Liver (tissue), 8 donors: ENCODE measurements at regions not wholly inside any gene's neighbourhood (a gene's known extent, or its start where the extent isn't known, plus 50 kb on each side); places are given as distances from the start of the nearest gene placed in this dataset.

Source experiments
- DNase-seq: peaks from one replicate; pipeline ENCODE4 v3.0.0-alpha.2; 2017; ENCODE audit warnings: low spot score
- H3K27ac ChIP-seq, 2 donors: one replicate each; pipeline ENCODE4 v1.7.0; 2013; ENCODE audit warnings: inconsistent platforms in 2 of 2, low read length in 2 of 2, control low read depth in 1 of 2, low read depth in 1 of 2, mild to moderate bottlenecking in 1 of 2
- H3K27me3 ChIP-seq, 4 donors: one replicate each; pipeline versions ENCODE4 v1.6.1 to v1.7.0; 2013; ENCODE audit warnings: low read length in 3 of 4, inconsistent platforms in 1 of 4, mild to moderate bottlenecking in 1 of 4, moderate library complexity in 1 of 4; ENCODE audit not compliant: control insufficient read depth in 4 of 4, insufficient read depth in 4 of 4
- H3K36me3 ChIP-seq, 4 donors: one replicate each; pipeline versions ENCODE4 v1.6.1 to v1.7.0; 2013; ENCODE audit warnings: low read length in 3 of 4, mild to moderate bottlenecking in 3 of 4, low read depth in 1 of 4, moderate library complexity in 1 of 4; ENCODE audit not compliant: control insufficient read depth in 4 of 4, insufficient read depth in 3 of 4
- H3K4me1 ChIP-seq, 4 donors: one replicate each; pipeline versions ENCODE4 v1.6.1 to v1.7.0; 2013; ENCODE audit warnings: low read length in 3 of 4, mild to moderate bottlenecking in 3 of 4, moderate library complexity in 1 of 4; ENCODE audit not compliant: control insufficient read depth in 4 of 4, insufficient read depth in 4 of 4
- H3K4me3 ChIP-seq, 3 donors: one replicate each; pipeline versions ENCODE4 v1.6.1 to v1.7.0; 2013; ENCODE audit warnings: low read length in 3 of 3, control low read depth in 1 of 3, low read depth in 1 of 3, mild to moderate bottlenecking in 1 of 3
- H3K9ac ChIP-seq, 2 donors: one replicate each; pipeline ENCODE4 v1.7.0; 2013; ENCODE audit warnings: low read length in 2 of 2, mild to moderate bottlenecking in 2 of 2, moderate library complexity in 2 of 2, control low read depth in 1 of 2, low read depth in 1 of 2
- H3K9me3 ChIP-seq, 4 donors: one replicate each; pipeline versions ENCODE4 v1.6.1 to v1.7.0; 2013; ENCODE audit warnings: low read length in 3 of 4; ENCODE audit not compliant: control insufficient read depth in 4 of 4
- ATF3 ChIP-seq: IDR thresholded peaks from 2 replicates; pipeline ENCODE4 v1.6.1; 2016; ENCODE audit warnings: antibody characterized with exemption
- CTCF ChIP-seq: fragments of 150-350 bp; IDR thresholded peaks from 2 replicates; pipeline ENCODE4 v1.5.1; 2017; ENCODE audit warnings: improper control_type of control experiment, low read depth, low read length; ENCODE audit not compliant: missing input control
- EGR1 ChIP-seq, 2 donors: IDR thresholded peaks; 2 replicates each; pipeline ENCODE4 v1.6.1; 2016 to 2018; ENCODE audit warnings: antibody characterized with exemption in 2 of 2, low read depth in 2 of 2
- FOXA1 ChIP-seq: IDR thresholded peaks from 2 replicates; pipeline ENCODE4 v1.6.1; 2016; ENCODE audit warnings: antibody characterized with exemption
- GABPA ChIP-seq, 2 donors: IDR thresholded peaks in 1 of 2; conservative IDR thresholded peaks in 1 of 2; 2 replicates each; pipeline ENCODE4 v1.6.1; 2016; ENCODE audit warnings: antibody characterized with exemption in 2 of 2, mild to moderate bottlenecking in 1 of 2, moderate library complexity in 1 of 2
- HNF4A ChIP-seq, 2 donors: conservative IDR thresholded peaks; 2 replicates each; pipeline ENCODE4 v1.6.1; 2016; ENCODE audit warnings: antibody characterized with exemption in 2 of 2, mild to moderate bottlenecking in 2 of 2
- MAX ChIP-seq: IDR thresholded peaks from 2 replicates; pipeline ENCODE4 v1.6.1; 2016; ENCODE audit warnings: antibody characterized with exemption
- REST ChIP-seq: IDR thresholded peaks from 2 replicates; pipeline ENCODE4 v1.6.1; 2016; ENCODE audit warnings: antibody characterized with exemption, mild to moderate bottlenecking
- RXRA ChIP-seq, 2 donors: IDR thresholded peaks; 2 replicates each; pipeline ENCODE4 v1.6.1; 2017 to 2018; ENCODE audit warnings: antibody characterized with exemption in 2 of 2, mild to moderate bottlenecking in 1 of 2
- SP1 ChIP-seq: IDR thresholded peaks from 2 replicates; pipeline ENCODE4 v1.6.1; 2018; ENCODE audit warnings: antibody characterized with exemption, mild to moderate bottlenecking
- YY1 ChIP-seq: IDR thresholded peaks from 2 replicates; pipeline ENCODE4 v1.6.1; 2016; ENCODE audit warnings: antibody characterized with exemption, mild to moderate bottlenecking
- WGBS: extraction: QIAGEN DNeasy Blood & Tissue Kit; methylation state at CpG from one replicate; pipeline ENCODE4 v1.1.7; 2013; 5-methylcytosine and 5-hydroxymethylcytosine counted together
- donor health status: healthy.
- donor health status: healthy.
- donor health status: healthy.
- donor health status: healthy.
- donor health status: healthy.

- TF ChIP-seq FOXA1 (no peak), HNF4A (conservative IDR thresholded peaks at IDR 0.05) (no peak), GABPA (IDR thresholded peaks at IDR 0.05 in 1 of 2, conservative IDR thresholded peaks at IDR 0.05 in 1 of 2) (no peak), REST (no peak)
Measured at GRCh38 chrX:42696536-42697124, 81.3 kb downstream of the PPP1R2C start (continued).

GRCh38 chrX:42695800-42696358 lies 82.1 kb downstream of the PPP1R2C start:
- 91% methylated on average over 4 of the region's 4 CpGs for WGBS
- no peak for TF ChIP-seq CTCF
- no peak for TF ChIP-seq ATF3
- TF ChIP-seq RXRA (IDR thresholded peaks at IDR 0.05), result no peak
- TF ChIP-seq GABPA (IDR thresholded peaks at IDR 0.05 in 1 of 2, conservative IDR thresholded peaks at IDR 0.05 in 1 of 2), result no peak
- TF ChIP-seq YY1, result no peak
- no peak for TF ChIP-seq EGR1 (IDR thresholded peaks at IDR 0.05; ENCODE audit: low read depth in 2 of 2)
- no peak for TF ChIP-seq REST
- TF ChIP-seq MAX, result no peak
- no peak for TF ChIP-seq HNF4A (conservative IDR thresholded peaks at IDR 0.05)
- no peak for TF ChIP-seq SP1
- no peak for DNase-seq
- no peak overlapping the region for H3K9ac ChIP-seq
- no peaks in the 10 kb centered on the region for H3K27me3 ChIP-seq
- no peaks in the 10 kb centered on the region for H3K9me3 ChIP-seq
- no peaks in the 10 kb centered on the region for H3K4me1 ChIP-seq
- no peak overlapping the region for H3K27ac ChIP-seq
- H3K4me3 ChIP-seq, result no peak overlapping the region
- H3K36me3 ChIP-seq, result no peaks in the 10 kb centered on the region
